ENCODE measurements at regions not wholly inside any gene's neighbourhood (a gene's known extent, or its start where the extent isn't known, plus 50 kb on each side); places are given as distances from the start of the nearest gene placed in this dataset.

DNA sequence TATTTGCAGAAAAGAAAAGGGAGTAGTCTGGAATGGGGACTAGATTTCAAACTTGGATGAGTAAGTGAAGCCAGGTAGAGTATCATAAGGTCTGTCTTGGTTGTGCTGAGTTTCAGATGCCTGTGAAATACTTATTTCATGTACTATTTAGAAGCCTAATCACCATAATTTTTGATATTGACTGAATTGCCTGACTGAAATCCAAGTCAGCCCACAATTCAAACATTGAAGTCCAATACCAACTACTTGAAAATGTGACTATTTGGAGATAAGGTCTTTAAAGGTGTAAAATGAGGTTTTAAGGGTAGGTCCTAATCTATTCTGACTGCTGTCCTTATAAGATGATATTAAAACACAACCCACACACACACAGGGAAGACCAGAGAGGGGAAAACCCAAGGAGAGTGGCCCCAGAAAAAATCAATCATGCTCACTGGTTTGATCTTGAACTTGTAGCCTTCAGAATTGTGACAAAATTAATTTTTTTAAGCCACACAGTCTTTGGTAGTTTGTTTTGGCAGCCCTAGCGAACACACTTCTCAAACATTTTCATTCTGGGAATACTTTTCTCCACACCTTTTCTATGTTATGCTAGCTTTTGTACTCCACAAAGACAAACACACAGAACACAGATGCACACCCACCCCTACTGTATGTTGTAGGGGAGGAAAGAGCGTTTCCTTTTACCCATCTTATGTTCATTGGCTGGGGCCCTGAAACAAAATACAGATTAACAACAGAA, 126.3 kb downstream of the HFE start:
- ATAC-seq (ENCODE audit: low FRiP score) (no peak), DNase-seq (ENCODE audit: low spot score) (no peak)
- TF ChIP-seq, protein P1, sequence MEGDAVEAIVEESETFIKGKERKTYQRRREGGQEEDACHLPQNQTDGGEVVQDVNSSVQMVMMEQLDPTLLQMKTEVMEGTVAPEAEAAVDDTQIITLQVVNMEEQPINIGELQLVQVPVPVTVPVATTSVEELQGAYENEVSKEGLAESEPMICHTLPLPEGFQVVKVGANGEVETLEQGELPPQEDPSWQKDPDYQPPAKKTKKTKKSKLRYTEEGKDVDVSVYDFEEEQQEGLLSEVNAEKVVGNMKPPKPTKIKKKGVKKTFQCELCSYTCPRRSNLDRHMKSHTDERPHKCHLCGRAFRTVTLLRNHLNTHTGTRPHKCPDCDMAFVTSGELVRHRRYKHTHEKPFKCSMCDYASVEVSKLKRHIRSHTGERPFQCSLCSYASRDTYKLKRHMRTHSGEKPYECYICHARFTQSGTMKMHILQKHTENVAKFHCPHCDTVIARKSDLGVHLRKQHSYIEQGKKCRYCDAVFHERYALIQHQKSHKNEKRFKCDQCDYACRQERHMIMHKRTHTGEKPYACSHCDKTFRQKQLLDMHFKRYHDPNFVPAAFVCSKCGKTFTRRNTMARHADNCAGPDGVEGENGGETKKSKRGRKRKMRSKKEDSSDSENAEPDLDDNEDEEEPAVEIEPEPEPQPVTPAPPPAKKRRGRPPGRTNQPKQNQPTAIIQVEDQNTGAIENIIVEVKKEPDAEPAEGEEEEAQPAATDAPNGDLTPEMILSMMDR (IDR thresholded peaks at IDR 0.05): no peak

GRCh38 chr6:26214803-26215584, 127.8 kb downstream of the HFE start:
- no peak for DNase-seq (ENCODE audit: low spot score)
- no peak for ATAC-seq (ENCODE audit: low FRiP score)
- TF ChIP-seq, protein P1 (IDR thresholded peaks at IDR 0.05): no peak

GRCh38 chr6:26215585-26216358, 128.5 kb downstream of the HFE start:
- DNase-seq (ENCODE audit: low spot score) (no peak), ATAC-seq (ENCODE audit: low FRiP score) (peak; percentile 26)
- TF ChIP-seq, protein P1 (IDR thresholded peaks at IDR 0.05): no peak

GRCh38 chr6:26216359-26216885, 129.2 kb downstream of the HFE start:
- DNase-seq (ENCODE audit: low spot score) (no peak), ATAC-seq (ENCODE audit: low FRiP score) (peak; percentile 78)
- TF ChIP-seq, protein P1 (IDR thresholded peaks at IDR 0.05): no peak

DNA sequence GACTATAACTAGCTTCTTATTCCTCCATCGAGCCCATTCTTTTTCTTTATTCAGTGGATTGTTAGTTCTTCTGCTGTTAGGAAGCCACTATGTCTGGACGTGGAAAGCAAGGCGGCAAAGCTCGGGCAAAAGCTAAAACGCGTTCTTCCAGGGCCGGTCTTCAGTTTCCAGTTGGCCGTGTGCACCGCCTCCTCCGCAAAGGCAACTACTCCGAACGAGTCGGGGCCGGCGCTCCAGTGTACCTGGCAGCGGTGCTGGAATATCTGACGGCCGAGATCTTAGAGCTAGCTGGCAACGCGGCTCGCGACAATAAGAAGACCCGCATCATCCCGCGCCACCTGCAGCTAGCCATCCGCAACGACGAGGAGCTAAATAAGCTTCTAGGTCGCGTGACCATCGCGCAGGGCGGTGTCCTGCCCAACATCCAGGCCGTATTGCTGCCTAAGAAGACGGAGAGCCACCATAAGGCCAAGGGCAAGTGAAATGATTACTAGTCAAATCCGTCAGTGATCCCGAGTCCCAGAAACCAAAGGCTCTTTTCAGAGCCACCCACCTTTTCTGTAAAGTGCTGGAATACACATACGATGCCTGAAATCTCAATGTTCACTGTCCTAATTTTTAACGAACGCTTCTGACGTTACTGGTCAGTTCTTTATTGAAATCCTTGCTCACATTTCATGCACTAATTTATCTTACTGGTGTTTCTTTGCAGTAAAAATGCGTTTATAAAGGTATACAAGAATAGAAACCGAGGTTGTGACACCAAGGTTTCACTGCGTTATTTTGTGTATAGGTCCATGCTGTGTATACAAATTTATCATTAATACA, 129.9 kb downstream of the HFE start:
- TF ChIP-seq, protein P1 (IDR thresholded peaks at IDR 0.05): no peak
- DNase-seq (ENCODE audit: low spot score) (no peak), ATAC-seq (ENCODE audit: low FRiP score) (peak; percentile 56)

DNA sequence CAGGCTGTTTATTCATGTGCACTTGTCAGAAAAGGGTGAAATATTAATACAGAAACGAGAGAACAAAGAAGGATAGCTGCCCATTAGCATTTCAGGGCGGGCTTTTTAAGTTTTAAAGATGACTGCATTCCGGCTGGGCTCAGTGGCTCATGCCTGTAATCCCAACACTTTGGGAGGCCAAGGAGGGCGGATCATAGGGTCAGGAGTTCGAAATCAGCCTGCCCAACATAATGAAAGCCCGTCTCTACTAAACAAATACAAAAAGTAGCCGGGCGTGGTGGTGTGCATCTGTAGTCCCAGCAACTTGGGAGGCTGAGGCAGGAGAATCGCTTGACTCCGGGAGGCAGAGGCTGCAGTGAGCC, 130.5 kb downstream of the HFE start:
- TF ChIP-seq, protein P1 (IDR thresholded peaks at IDR 0.05): no peak
- no peak for DNase-seq (ENCODE audit: low spot score)
- ATAC-seq (ENCODE audit: low FRiP score): no peak

All from omental fat pad (tissue), 3 donors.